ENCODE measurements at regions not wholly inside any gene's neighbourhood (a gene's known extent, or its start where the extent isn't known, plus 50 kb on each side); places are given as distances from the start of the nearest gene placed in this dataset.

- Histone ChIP-seq H3K36me3 (ENCODE audit: control insufficient read depth in 2 of 2, insufficient read depth in 1 of 2, low read length in 2 of 2) (no peaks in the 10 kb centered on the region), H3K4me3 (ENCODE audit: low read depth, low read length) (no peak overlapping the region), H3K9me3 (ENCODE audit: control insufficient read depth, insufficient read depth, low read depth, low read length) (no peaks in the 10 kb centered on the region), H3K27ac (ENCODE audit: extremely low read depth, low read depth, low read length) (no peak overlapping the region), H3K4me1 (ENCODE audit: control insufficient read depth, insufficient read depth, low read length) (no peaks in the 10 kb centered on the region)
- POLR2A ChIA-PET = no interaction called here
- CTCF ChIA-PET = interaction anchor here (0.5 to 0.7 kb wide), 2 partner anchors 26 to 35 kb away, joined by 3 to 6 read pairs; no protein-coding TSS in a partner anchor
- TF ChIP-seq ZNF394 (tag by site-specific recombination; IDR thresholded peaks at IDR 0.05; ENCODE audit: borderline replicate concordance) (no peak), KLF1 (tag by site-specific recombination; IDR thresholded peaks at IDR 0.05) (no peak), ZBTB17 (tag by site-specific recombination; IDR thresholded peaks at IDR 0.05) (no peak), ZNF174 (tag by site-specific recombination; IDR thresholded peaks at IDR 0.05) (no peak), ZBTB48 (tag by site-specific recombination; IDR thresholded peaks at IDR 0.05) (no peak), ZNF266 (tag by site-specific recombination; IDR thresholded peaks at IDR 0.05; ENCODE audit: low read depth) (no peak), HOXD13 (CRISPR knock-in tag; IDR thresholded peaks at IDR 0.05; ENCODE audit: borderline replicate concordance) (no peak), ZFP3 (tag by site-specific recombination; IDR thresholded peaks at IDR 0.05; ENCODE audit: low read depth) (no peak), ZNF112 (tag by site-specific recombination; IDR thresholded peaks at IDR 0.05) (no peak)
- TF ChIP-seq, protein P1, sequence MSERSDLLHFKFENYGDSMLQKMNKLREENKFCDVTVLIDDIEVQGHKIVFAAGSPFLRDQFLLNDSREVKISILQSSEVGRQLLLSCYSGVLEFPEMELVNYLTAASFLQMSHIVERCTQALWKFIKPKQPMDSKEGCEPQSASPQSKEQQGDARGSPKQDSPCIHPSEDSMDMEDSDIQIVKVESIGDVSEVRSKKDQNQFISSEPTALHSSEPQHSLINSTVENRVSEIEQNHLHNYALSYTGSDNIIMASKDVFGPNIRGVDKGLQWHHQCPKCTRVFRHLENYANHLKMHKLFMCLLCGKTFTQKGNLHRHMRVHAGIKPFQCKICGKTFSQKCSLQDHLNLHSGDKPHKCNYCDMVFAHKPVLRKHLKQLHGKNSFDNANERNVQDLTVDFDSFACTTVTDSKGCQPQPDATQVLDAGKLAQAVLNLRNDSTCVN (tag by site-specific recombination; optimal IDR thresholded peaks at IDR 0.05) = no peak
Measured at GRCh38 chr9:118321788-118322187, 617.6 kb downstream of the TLR4 start.

GRCh38 chr9:118324706-118325105 is 620.5 kb downstream of the TLR4 start:
- H3K4me1 ChIP-seq (ENCODE audit: control insufficient read depth, insufficient read depth, low read length) = no peaks in the 10 kb centered on the region
- H3K9me3 ChIP-seq (ENCODE audit: control insufficient read depth, insufficient read depth, low read depth, low read length) = no peaks in the 10 kb centered on the region
- TF ChIP-seq ZNF214 (tag by site-specific recombination; IDR thresholded peaks at IDR 0.05; ENCODE audit: borderline replicate concordance) (no peak), ZNF747 (tag by site-specific recombination; IDR thresholded peaks at IDR 0.05) (no peak), PRDM1 (tag by site-specific recombination; IDR thresholded peaks at IDR 0.05) (no peak), PBX3 (CRISPR knock-in tag; IDR thresholded peaks at IDR 0.05) (no peak), GLIS1 (tag by site-specific recombination; IDR thresholded peaks at IDR 0.05) (no peak), KLF10 (tag by site-specific recombination; IDR thresholded peaks at IDR 0.05) (no peak), ZNF266 (tag by site-specific recombination; IDR thresholded peaks at IDR 0.05; ENCODE audit: low read depth) (no peak), ZNF324 (tag by site-specific recombination; IDR thresholded peaks at IDR 0.05) (no peak), KLF8 (tag by site-specific recombination; IDR thresholded peaks at IDR 0.05) (no peak), ZNF16 (tag by site-specific recombination; IDR thresholded peaks at IDR 0.05; ENCODE audit: low read depth) (no peak), ZNF24 (tag by site-specific recombination; IDR thresholded peaks at IDR 0.05) (no peak), KLF9 (tag by site-specific recombination; IDR thresholded peaks at IDR 0.05; ENCODE audit: low read depth) (no peak), ZNF121 (tag by site-specific recombination; IDR thresholded peaks at IDR 0.05) (no peak)
- TF ChIP-seq, protein P2, sequence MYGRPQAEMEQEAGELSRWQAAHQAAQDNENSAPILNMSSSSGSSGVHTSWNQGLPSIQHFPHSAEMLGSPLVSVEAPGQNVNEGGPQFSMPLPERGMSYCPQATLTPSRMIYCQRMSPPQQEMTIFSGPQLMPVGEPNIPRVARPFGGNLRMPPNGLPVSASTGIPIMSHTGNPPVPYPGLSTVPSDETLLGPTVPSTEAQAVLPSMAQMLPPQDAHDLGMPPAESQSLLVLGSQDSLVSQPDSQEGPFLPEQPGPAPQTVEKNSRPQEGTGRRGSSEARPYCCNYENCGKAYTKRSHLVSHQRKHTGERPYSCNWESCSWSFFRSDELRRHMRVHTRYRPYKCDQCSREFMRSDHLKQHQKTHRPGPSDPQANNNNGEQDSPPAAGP (tag by site-specific recombination; IDR thresholded peaks at IDR 0.05) = no peak
- H3K4me3 ChIP-seq (ENCODE audit: low read depth, low read length) = no peak overlapping the region
- CTCF ChIA-PET = interaction anchor here (0.6 kb wide), 1 partner anchor 23 kb away, joined by 5 read pairs; no protein-coding TSS in a partner anchor
- POLR2A ChIA-PET = no interaction called here
- no peak overlapping the region for H3K27ac ChIP-seq (ENCODE audit: extremely low read depth, low read depth, low read length)
- no peaks in the 10 kb centered on the region for H3K36me3 ChIP-seq (ENCODE audit: control insufficient read depth in 2 of 2, insufficient read depth in 1 of 2, low read length in 2 of 2)

Data from HEK293 (cell line).